WTC11 (cell line): ENCODE measurements at regions not wholly inside any gene's neighbourhood (a gene's known extent, or its start where the extent isn't known, plus 50 kb on each side); places are given as distances from the start of the nearest gene placed in this dataset.

ENCODE experiments used
- ATAC-seq: fragments of 200-7000 bp; cut with Tn5 transposase; 2 replicates; pipeline ENCODE4 v1.10.0; 2021; ENCODE audit warnings: mild to moderate bottlenecking, moderate library complexity
- CTCF ChIA-PET: fragments of 300-600 bp; sonication (Branson Sonifier 250); formaldehyde crosslinking; loops from one replicate; lab custom pipeline; 2021; ENCODE audit warnings: antibody characterized with exemption; lab: Charles Lee
- POLR2A ChIA-PET: fragments of 350-600 bp; sonication (Branson Sonifier 250); formaldehyde crosslinking; loops from one replicate; lab custom pipeline; 2021; ENCODE audit warnings: antibody characterized with exemption; lab: Charles Lee
- DNase-seq: peaks from one replicate; pipeline ENCODE4 v3.0.0; 2021; ENCODE audit warnings: low spot score
- H3K27ac Mint-ChIP-seq: 2 replicates; pipeline ENCODE4 v1.8.0; 2021; ENCODE audit warnings: mixed read lengths
- H3K27me3 Mint-ChIP-seq: 2 replicates; pipeline ENCODE4 v1.8.0; 2021; ENCODE audit warnings: low read depth, mild to moderate bottlenecking, moderate library complexity, mixed read lengths
- H3K36me3 Mint-ChIP-seq: 2 replicates; pipeline ENCODE4 v1.8.0; 2021; ENCODE audit warnings: mixed read lengths
- H3K4me1 Mint-ChIP-seq: 2 replicates; pipeline ENCODE4 v1.8.0; 2022; ENCODE audit warnings: mixed read lengths
- H3K4me3 Mint-ChIP-seq: 2 replicates; pipeline ENCODE4 v1.8.0; 2021; ENCODE audit warnings: mild to moderate bottlenecking, moderate library complexity, mixed read lengths
- H3K9me3 Mint-ChIP-seq: 2 replicates; pipeline ENCODE4 v1.8.0; 2021; ENCODE audit warnings: mixed read lengths
- CREB1 ChIP-seq: sonication (generic); formaldehyde crosslinking; IDR thresholded peaks from 2 replicates; pipeline ENCODE4 v1.8.0; 2023; ENCODE audit warnings: mild to moderate bottlenecking, missing genetic modification reagents
- ELF4 ChIP-seq: sonication (generic); formaldehyde crosslinking; IDR thresholded peaks from 2 replicates; pipeline ENCODE4 v1.8.1; 2022; ENCODE audit warnings: low read depth, mild to moderate bottlenecking, moderate library complexity, missing genetic modification reagents
- EMX1 ChIP-seq: fragments of 250-450 bp; sonication (Bioruptor Pico); IDR thresholded peaks from 2 replicates; pipeline ENCODE4 v1.8.0; 2021; ENCODE audit warnings: mild to moderate bottlenecking
- FOXK1 ChIP-seq: sonication (generic); formaldehyde crosslinking; IDR thresholded peaks from 2 replicates; pipeline ENCODE4 v1.8.0; 2022; ENCODE audit warnings: mild to moderate bottlenecking, moderate library complexity, missing genetic modification reagents
- FOXP4 ChIP-seq: sonication (generic); formaldehyde crosslinking; IDR thresholded peaks from 2 replicates; pipeline ENCODE4 v1.8.0; 2022; ENCODE audit warnings: mild to moderate bottlenecking, missing genetic modification reagents
- GABPB1 ChIP-seq: sonication (generic); formaldehyde crosslinking; IDR thresholded peaks from 2 replicates; pipeline ENCODE4 v1.8.1; 2023; ENCODE audit warnings: mild to moderate bottlenecking, missing genetic modification reagents
- GRHL2 ChIP-seq: fragments of 250-450 bp; sonication (Bioruptor Pico); IDR thresholded peaks from 2 replicates; pipeline ENCODE4 v1.8.0; 2022; ENCODE audit warnings: mild to moderate bottlenecking, moderate library complexity; ENCODE audit not compliant: insufficient replicate concordance, severe bottlenecking
- GTF2I ChIP-seq: fragments of 250-450 bp; sonication (Bioruptor Pico); conservative IDR thresholded peaks from 2 replicates; pipeline ENCODE4 v1.4.0; 2021; ENCODE audit warnings: mild to moderate bottlenecking
- JAZF1 ChIP-seq: fragments of 250-450 bp; sonication (Bioruptor Pico); IDR thresholded peaks from 2 replicates; pipeline ENCODE4 v1.9.0; 2021; ENCODE audit warnings: moderate library complexity, mild to moderate bottlenecking, inconsistent platforms
- JUN ChIP-seq: sonication (generic); formaldehyde crosslinking; IDR thresholded peaks from 2 replicates; pipeline ENCODE4 v1.8.0; 2023; ENCODE audit warnings: mild to moderate bottlenecking, missing genetic modification reagents
- MLX ChIP-seq: sonication (generic); formaldehyde crosslinking; IDR thresholded peaks from 2 replicates; pipeline ENCODE4 v1.8.1; 2023; ENCODE audit warnings: mild to moderate bottlenecking, missing genetic modification reagents, moderate library complexity
- MXD4 ChIP-seq: fragments of 250-450 bp; sonication (Bioruptor Pico); IDR thresholded peaks from 2 replicates; pipeline ENCODE4 v1.8.0; 2021; ENCODE audit warnings: mild to moderate bottlenecking, moderate library complexity, borderline replicate concordance
- MYBL2 ChIP-seq: sonication (generic); formaldehyde crosslinking; IDR thresholded peaks from 2 replicates; pipeline ENCODE4 v1.8.1; 2023; ENCODE audit warnings: mild to moderate bottlenecking, moderate library complexity, missing genetic modification reagents
- NFATC4 ChIP-seq: fragments of 250-450 bp; sonication (Bioruptor Pico); IDR thresholded peaks from 2 replicates; pipeline ENCODE4 v1.9.0; 2021; ENCODE audit warnings: mild to moderate bottlenecking
- NR3C1 ChIP-seq: sonication (generic); formaldehyde crosslinking; conservative IDR thresholded peaks from 2 replicates; pipeline ENCODE4 v1.8.1; 2023; ENCODE audit warnings: low read depth, mild to moderate bottlenecking, missing genetic modification reagents
- OVOL2 ChIP-seq: fragments of 250-450 bp; sonication (Bioruptor Pico); IDR thresholded peaks from 2 replicates; pipeline ENCODE4 v1.9.0; 2021; ENCODE audit warnings: mild to moderate bottlenecking, borderline replicate concordance
- SMAD3 ChIP-seq: sonication (generic); formaldehyde crosslinking; IDR thresholded peaks from 2 replicates; pipeline ENCODE4 v1.8.0; 2022; ENCODE audit warnings: missing genetic modification reagents, mild to moderate bottlenecking, borderline replicate concordance
- SMAD4 ChIP-seq: sonication (generic); formaldehyde crosslinking; IDR thresholded peaks from 2 replicates; pipeline ENCODE4 v1.8.0; 2022; ENCODE audit warnings: mild to moderate bottlenecking, missing genetic modification reagents
- ZNF317 ChIP-seq: sonication (generic); formaldehyde crosslinking; IDR thresholded peaks from 2 replicates; pipeline ENCODE4 v1.8.1; 2023; ENCODE audit warnings: low read depth, mild to moderate bottlenecking, moderate library complexity, missing genetic modification reagents, borderline replicate concordance
- ZNF396 ChIP-seq: fragments of 250-450 bp; sonication (Bioruptor Pico); IDR thresholded peaks from 2 replicates; pipeline ENCODE4 v1.8.0; 2021; ENCODE audit warnings: mild to moderate bottlenecking, moderate library complexity, borderline replicate concordance
- ZNF423 ChIP-seq: fragments of 250-450 bp; sonication (Bioruptor Pico); IDR thresholded peaks from 2 replicates; pipeline ENCODE4 v2.1.2; 2022; ENCODE audit warnings: mild to moderate bottlenecking, moderate library complexity
- ZNF671 ChIP-seq: fragments of 250-450 bp; sonication (Bioruptor Pico); IDR thresholded peaks from 2 replicates; pipeline ENCODE4 v1.8.0; 2021; ENCODE audit warnings: mild to moderate bottlenecking
- TF ChIP-seq, protein P1 (sequence below): fragments of 250-450 bp; sonication (Bioruptor Pico); IDR thresholded peaks from 2 replicates; pipeline ENCODE4 v1.8.0; 2021; ENCODE audit warnings: mild to moderate bottlenecking
- TF ChIP-seq, protein P2 (sequence below): fragments of 250-450 bp; sonication (Bioruptor Pico); IDR thresholded peaks from 2 replicates; pipeline ENCODE4 v2.1.2; 2022; ENCODE audit warnings: mild to moderate bottlenecking, moderate library complexity
- TF ChIP-seq, protein P3 (sequence below): sonication (generic); formaldehyde crosslinking; IDR thresholded peaks from 2 replicates; pipeline ENCODE4 v1.8.1; 2022; ENCODE audit warnings: mild to moderate bottlenecking, missing genetic modification reagents, moderate library complexity, borderline replicate concordance
- TF ChIP-seq, protein P4 (sequence below): sonication (generic); formaldehyde crosslinking; IDR thresholded peaks from 2 replicates; pipeline ENCODE4 v1.8.0; 2023; ENCODE audit warnings: missing genetic modification reagents
- TF ChIP-seq, protein P5 (sequence below): sonication (generic); formaldehyde crosslinking; IDR thresholded peaks from 2 replicates; pipeline ENCODE4 v1.8.1; 2022; ENCODE audit warnings: mild to moderate bottlenecking, moderate library complexity, missing genetic modification reagents
- TF ChIP-seq, protein P6 (sequence below): sonication (generic); formaldehyde crosslinking; IDR thresholded peaks from 2 replicates; pipeline ENCODE4 v1.8.1; 2022; ENCODE audit warnings: missing genetic modification reagents, borderline replicate concordance

GRCh38 chr16:63702981-63703590 is 1418.8 kb downstream of the CDH11 start (continued):
- no peak for TF ChIP-seq ZNF423 (CRISPR knock-in tag)
- TF ChIP-seq GABPB1 (CRISPR knock-in tag) = no peak
- TF ChIP-seq, protein P1, sequence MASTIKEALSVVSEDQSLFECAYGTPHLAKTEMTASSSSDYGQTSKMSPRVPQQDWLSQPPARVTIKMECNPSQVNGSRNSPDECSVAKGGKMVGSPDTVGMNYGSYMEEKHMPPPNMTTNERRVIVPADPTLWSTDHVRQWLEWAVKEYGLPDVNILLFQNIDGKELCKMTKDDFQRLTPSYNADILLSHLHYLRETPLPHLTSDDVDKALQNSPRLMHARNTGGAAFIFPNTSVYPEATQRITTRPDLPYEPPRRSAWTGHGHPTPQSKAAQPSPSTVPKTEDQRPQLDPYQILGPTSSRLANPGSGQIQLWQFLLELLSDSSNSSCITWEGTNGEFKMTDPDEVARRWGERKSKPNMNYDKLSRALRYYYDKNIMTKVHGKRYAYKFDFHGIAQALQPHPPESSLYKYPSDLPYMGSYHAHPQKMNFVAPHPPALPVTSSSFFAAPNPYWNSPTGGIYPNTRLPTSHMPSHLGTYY (CRISPR knock-in tag) = no peak
- TF ChIP-seq, protein P2, sequence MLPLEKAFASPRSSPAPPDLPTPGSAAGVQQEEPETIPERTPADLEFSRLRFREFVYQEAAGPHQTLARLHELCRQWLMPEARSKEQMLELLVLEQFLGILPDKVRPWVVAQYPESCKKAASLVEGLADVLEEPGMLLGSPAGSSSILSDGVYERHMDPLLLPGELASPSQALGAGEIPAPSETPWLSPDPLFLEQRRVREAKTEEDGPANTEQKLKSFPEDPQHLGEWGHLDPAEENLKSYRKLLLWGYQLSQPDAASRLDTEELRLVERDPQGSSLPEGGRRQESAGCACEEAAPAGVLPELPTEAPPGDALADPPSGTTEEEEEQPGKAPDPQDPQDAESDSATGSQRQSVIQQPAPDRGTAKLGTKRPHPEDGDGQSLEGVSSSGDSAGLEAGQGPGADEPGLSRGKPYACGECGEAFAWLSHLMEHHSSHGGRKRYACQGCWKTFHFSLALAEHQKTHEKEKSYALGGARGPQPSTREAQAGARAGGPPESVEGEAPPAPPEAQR = no peak
- TF ChIP-seq JUN (CRISPR knock-in tag) = no peak
- no peak for TF ChIP-seq SMAD3 (CRISPR knock-in tag)
- no peak for TF ChIP-seq MLX (CRISPR knock-in tag)
- no peak for TF ChIP-seq ELF4
- no peak for TF ChIP-seq FOXK1 (CRISPR knock-in tag)
- TF ChIP-seq, all 79 proteins: peak for 0

GRCh38 chr16:63697736-63698135 is 1424.1 kb downstream of the CDH11 start:
- TF ChIP-seq, protein P3, sequence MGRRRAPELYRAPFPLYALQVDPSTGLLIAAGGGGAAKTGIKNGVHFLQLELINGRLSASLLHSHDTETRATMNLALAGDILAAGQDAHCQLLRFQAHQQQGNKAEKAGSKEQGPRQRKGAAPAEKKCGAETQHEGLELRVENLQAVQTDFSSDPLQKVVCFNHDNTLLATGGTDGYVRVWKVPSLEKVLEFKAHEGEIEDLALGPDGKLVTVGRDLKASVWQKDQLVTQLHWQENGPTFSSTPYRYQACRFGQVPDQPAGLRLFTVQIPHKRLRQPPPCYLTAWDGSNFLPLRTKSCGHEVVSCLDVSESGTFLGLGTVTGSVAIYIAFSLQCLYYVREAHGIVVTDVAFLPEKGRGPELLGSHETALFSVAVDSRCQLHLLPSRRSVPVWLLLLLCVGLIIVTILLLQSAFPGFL (CRISPR knock-in tag) = no peak
- TF ChIP-seq GTF2I (CRISPR knock-in tag) (no peak), MLX (CRISPR knock-in tag) (no peak), FOXP4 (no peak), NFATC4 (no peak), MYBL2 (CRISPR knock-in tag) (no peak), ZNF317 (CRISPR knock-in tag) (no peak), ZNF396 (CRISPR knock-in tag) (no peak), SMAD4 (no peak), GRHL2 (no peak), NR3C1 (CRISPR knock-in tag) (no peak), JAZF1 (CRISPR knock-in tag) (no peak), CREB1 (CRISPR knock-in tag) (no peak), EMX1 (no peak), ZNF671 (CRISPR knock-in tag) (no peak), OVOL2 (CRISPR knock-in tag) (no peak), MXD4 (CRISPR knock-in tag) (no peak)
- TF ChIP-seq, protein P4, sequence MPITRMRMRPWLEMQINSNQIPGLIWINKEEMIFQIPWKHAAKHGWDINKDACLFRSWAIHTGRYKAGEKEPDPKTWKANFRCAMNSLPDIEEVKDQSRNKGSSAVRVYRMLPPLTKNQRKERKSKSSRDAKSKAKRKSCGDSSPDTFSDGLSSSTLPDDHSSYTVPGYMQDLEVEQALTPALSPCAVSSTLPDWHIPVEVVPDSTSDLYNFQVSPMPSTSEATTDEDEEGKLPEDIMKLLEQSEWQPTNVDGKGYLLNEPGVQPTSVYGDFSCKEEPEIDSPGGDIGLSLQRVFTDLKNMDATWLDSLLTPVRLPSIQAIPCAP = no peak
- TF ChIP-seq, protein P5, sequence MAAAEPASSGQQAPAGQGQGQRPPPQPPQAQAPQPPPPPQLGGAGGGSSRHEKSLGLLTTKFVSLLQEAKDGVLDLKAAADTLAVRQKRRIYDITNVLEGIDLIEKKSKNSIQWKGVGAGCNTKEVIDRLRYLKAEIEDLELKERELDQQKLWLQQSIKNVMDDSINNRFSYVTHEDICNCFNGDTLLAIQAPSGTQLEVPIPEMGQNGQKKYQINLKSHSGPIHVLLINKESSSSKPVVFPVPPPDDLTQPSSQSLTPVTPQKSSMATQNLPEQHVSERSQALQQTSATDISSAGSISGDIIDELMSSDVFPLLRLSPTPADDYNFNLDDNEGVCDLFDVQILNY (CRISPR knock-in tag) = no peak
- TF ChIP-seq, protein P6, sequence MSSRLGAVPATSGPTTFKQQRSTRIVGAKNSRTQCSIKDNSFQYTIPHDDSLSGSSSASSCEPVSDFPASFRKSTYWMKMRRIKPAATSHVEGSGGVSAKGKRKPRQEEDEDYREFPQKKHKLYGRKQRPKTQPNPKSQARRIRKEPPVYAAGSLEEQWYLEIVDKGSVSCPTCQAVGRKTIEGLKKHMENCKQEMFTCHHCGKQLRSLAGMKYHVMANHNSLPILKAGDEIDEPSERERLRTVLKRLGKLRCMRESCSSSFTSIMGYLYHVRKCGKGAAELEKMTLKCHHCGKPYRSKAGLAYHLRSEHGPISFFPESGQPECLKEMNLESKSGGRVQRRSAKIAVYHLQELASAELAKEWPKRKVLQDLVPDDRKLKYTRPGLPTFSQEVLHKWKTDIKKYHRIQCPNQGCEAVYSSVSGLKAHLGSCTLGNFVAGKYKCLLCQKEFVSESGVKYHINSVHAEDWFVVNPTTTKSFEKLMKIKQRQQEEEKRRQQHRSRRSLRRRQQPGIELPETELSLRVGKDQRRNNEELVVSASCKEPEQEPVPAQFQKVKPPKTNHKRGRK (CRISPR knock-in tag) = no peak
- Mint-ChIP-seq H3K4me3 (no peak overlapping the region), H3K9me3 (peaks cover 15% of the 10 kb centered on the region), H3K4me1 (no peaks in the 10 kb centered on the region), H3K27me3 (no peaks in the 10 kb centered on the region), H3K36me3 (peaks cover 2% of the 10 kb centered on the region; the same call in 1 of the 2 replicates), H3K27ac (no peak overlapping the region)
- DNase-seq (no peak), ATAC-seq (no peak)
- ChIA-PET CTCF (no interaction called here), POLR2A (no interaction called here)
